HepG2 (cell line): ENCODE measurements at regions not wholly inside any gene's neighbourhood (a gene's known extent, or its start where the extent isn't known, plus 50 kb on each side); places are given as distances from the start of the nearest gene placed in this dataset.

Source experiments
- CBX5 ChIP-seq: sonication (generic); formaldehyde crosslinking; IDR thresholded peaks from 2 replicates; pipeline ENCODE4 v1.4.0; 2020; ENCODE audit warnings: missing genetic modification reagents, borderline replicate concordance
- CHCHD3 ChIP-seq: sonication (generic); formaldehyde crosslinking; IDR thresholded peaks from 2 replicates; pipeline ENCODE4 v1.8.0; 2022; ENCODE audit warnings: mild to moderate bottlenecking, missing genetic modification reagents, moderate library complexity
- DMAP1 ChIP-seq: IDR thresholded peaks from 2 replicates; pipeline ENCODE4 v1.6.1; 2016
- FIP1L1 ChIP-seq: fragments of 200-400 bp; formaldehyde crosslinking; IDR thresholded peaks from 2 replicates; pipeline ENCODE4 v1.6.1; 2018; ENCODE audit warnings: low read depth, mild to moderate bottlenecking, low read length, moderate library complexity, borderline replicate concordance; ENCODE audit not compliant: insufficient read depth
- ISL2 ChIP-seq: sonication (generic); formaldehyde crosslinking; IDR thresholded peaks from 2 replicates; pipeline ENCODE4 v1.5.0; 2020; ENCODE audit warnings: missing genetic modification reagents
- KDM4B ChIP-seq: sonication (generic); formaldehyde crosslinking; IDR thresholded peaks from 2 replicates; pipeline ENCODE4 v1.4.0; 2020; ENCODE audit warnings: missing genetic modification reagents
- MIER2 ChIP-seq: IDR thresholded peaks from 2 replicates; pipeline ENCODE4 v1.6.1; 2016; ENCODE audit warnings: missing biosample characterization, missing genetic modification reagents
- NFE2 ChIP-seq: sonication (generic); formaldehyde crosslinking; IDR thresholded peaks from 2 replicates; pipeline ENCODE4 v1.4.0; 2020; ENCODE audit warnings: missing genetic modification reagents
- NFIB ChIP-seq: sonication (generic); formaldehyde crosslinking; IDR thresholded peaks from 2 replicates; pipeline ENCODE4 v1.9.0; 2021; ENCODE audit warnings: missing genetic modification reagents, mild to moderate bottlenecking, borderline replicate concordance
- POLR2AphosphoS5 ChIP-seq: IDR thresholded peaks from 2 replicates; pipeline ENCODE4 v1.6.1; 2012; ENCODE audit warnings: low read depth, low read length
- PRMT3 ChIP-seq: sonication (generic); formaldehyde crosslinking; IDR thresholded peaks from 2 replicates; pipeline ENCODE4 v1.8.1; 2022; ENCODE audit warnings: low read depth, mild to moderate bottlenecking, moderate library complexity, missing genetic modification reagents, borderline replicate concordance
- REXO4 ChIP-seq: sonication (generic); formaldehyde crosslinking; IDR thresholded peaks from 2 replicates; pipeline ENCODE4 v1.8.0; 2022; ENCODE audit warnings: missing genetic modification reagents, mild to moderate bottlenecking, borderline replicate concordance
- SKI ChIP-seq: fragments of 450-650 bp; IDR thresholded peaks from one replicate; pipeline ENCODE4 v1.6.1; 2018; ENCODE audit warnings: mild to moderate bottlenecking; ENCODE audit not compliant: partially characterized antibody
- YY1 ChIP-seq: IDR thresholded peaks from 2 replicates; pipeline ENCODE4 v1.6.1; 2011; ENCODE audit warnings: low read length, low read depth, moderate library complexity, mild to moderate bottlenecking; ENCODE audit not compliant: insufficient read depth, insufficient replicate concordance
- ZBTB21 ChIP-seq: sonication (generic); formaldehyde crosslinking; IDR thresholded peaks from 2 replicates; pipeline ENCODE4 v1.4.0; 2020; ENCODE audit warnings: missing genetic modification reagents
- ZNF205 ChIP-seq: IDR thresholded peaks from 2 replicates; pipeline ENCODE4 v1.6.1; 2018; ENCODE audit warnings: missing biosample characterization, missing genetic modification reagents
- ZNF253 ChIP-seq: sonication (generic); formaldehyde crosslinking; IDR thresholded peaks from 2 replicates; pipeline ENCODE4 v1.8.0; 2022; ENCODE audit warnings: mild to moderate bottlenecking, missing genetic modification reagents, borderline replicate concordance
- ZNF264 ChIP-seq: sonication (generic); formaldehyde crosslinking; IDR thresholded peaks from 2 replicates; pipeline ENCODE4 v1.4.0; 2020; ENCODE audit warnings: missing genetic modification reagents
- ZNF644 ChIP-seq: IDR thresholded peaks from 2 replicates; pipeline ENCODE4 v1.6.1; 2016; ENCODE audit warnings: low read depth
- ZNF724P ChIP-seq: sonication (generic); formaldehyde crosslinking; IDR thresholded peaks from 2 replicates; pipeline ENCODE4 v1.8.0; 2022; ENCODE audit warnings: missing genetic modification reagents, borderline replicate concordance
- ZNF83 ChIP-seq: sonication (generic); formaldehyde crosslinking; IDR thresholded peaks from 2 replicates; pipeline ENCODE4 v1.4.0; 2020; ENCODE audit warnings: missing genetic modification reagents, mild to moderate bottlenecking, borderline replicate concordance
- ZNF839 ChIP-seq: sonication (generic); formaldehyde crosslinking; IDR thresholded peaks from 2 replicates; pipeline ENCODE4 v1.4.0; 2020; ENCODE audit warnings: missing genetic modification reagents, mild to moderate bottlenecking, borderline replicate concordance
- TF ChIP-seq, protein P1 (sequence below): sonication (generic); formaldehyde crosslinking; IDR thresholded peaks from 2 replicates; pipeline ENCODE4 v1.5.0; 2020; ENCODE audit warnings: missing genetic modification reagents, mild to moderate bottlenecking, borderline replicate concordance
- TF ChIP-seq, protein P2 (sequence below): IDR thresholded peaks from 2 replicates; pipeline ENCODE4 v1.6.1; 2016; ENCODE audit warnings: missing compliant biosample characterization, missing genetic modification reagents, borderline replicate concordance
- TF ChIP-seq, protein P3 (sequence below): sonication (generic); formaldehyde crosslinking; IDR thresholded peaks from 2 replicates; pipeline ENCODE4 v1.8.0; 2022; ENCODE audit warnings: low read depth, missing genetic modification reagents
- TF ChIP-seq, protein P4 (sequence below): sonication (generic); formaldehyde crosslinking; IDR thresholded peaks from 2 replicates; pipeline ENCODE4; 2020; ENCODE audit warnings: missing genetic modification reagents, mild to moderate bottlenecking, borderline replicate concordance

DNA sequence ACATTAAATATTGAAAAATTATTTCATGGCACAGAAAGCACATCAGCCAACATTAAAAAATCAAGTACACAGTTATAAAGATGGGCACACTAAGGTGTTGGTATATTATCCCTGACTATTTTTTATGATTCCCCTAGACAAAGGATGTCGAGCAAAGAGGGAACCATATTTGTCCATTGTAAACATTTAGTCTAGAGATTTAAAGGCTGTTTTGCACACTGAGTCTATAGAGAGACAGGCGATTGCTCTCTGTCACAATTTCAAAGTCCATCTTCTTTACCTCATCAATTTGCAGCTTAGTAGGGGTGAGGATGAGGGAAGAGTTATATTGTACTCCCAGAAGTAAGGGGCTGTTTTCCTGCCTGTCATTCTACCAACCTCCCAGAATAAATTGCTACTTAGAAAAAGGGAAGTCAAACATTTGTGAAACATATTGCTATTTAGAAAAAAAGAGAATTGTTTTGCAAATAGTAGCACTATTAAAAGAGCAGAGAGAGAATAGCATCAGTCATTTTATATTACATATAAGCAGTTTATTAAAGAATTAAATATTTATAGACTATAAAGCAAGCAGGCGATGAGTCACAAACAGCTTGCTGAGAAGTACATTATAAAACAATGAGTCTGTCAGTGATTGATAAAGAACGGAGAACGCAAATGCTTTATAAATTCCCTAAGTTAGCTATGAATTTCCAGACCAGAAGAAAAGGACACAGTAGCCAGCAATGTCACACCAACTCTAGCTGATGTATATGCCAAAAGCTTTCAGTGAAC lies 270.6 kb upstream of the PMFBP1 start (continued):
- TF ChIP-seq REXO4 (CRISPR knock-in tag), result no peak
- no peak for TF ChIP-seq YY1
- TF ChIP-seq DMAP1, result no peak
- TF ChIP-seq CHCHD3 (CRISPR knock-in tag), result no peak
- TF ChIP-seq POLR2AphosphoS5, result no peak
- TF ChIP-seq ZNF839 (CRISPR knock-in tag), result no peak
- TF ChIP-seq, protein P1, sequence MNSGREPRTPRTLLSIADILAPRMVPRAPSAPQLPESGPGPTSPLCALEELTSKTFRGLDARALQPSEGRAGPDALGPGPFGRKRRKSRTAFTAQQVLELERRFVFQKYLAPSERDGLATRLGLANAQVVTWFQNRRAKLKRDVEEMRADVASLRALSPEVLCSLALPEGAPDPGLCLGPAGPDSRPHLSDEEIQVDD, result no peak
- TF ChIP-seq ZNF264 (CRISPR knock-in tag), result no peak
- TF ChIP-seq, protein P2, sequence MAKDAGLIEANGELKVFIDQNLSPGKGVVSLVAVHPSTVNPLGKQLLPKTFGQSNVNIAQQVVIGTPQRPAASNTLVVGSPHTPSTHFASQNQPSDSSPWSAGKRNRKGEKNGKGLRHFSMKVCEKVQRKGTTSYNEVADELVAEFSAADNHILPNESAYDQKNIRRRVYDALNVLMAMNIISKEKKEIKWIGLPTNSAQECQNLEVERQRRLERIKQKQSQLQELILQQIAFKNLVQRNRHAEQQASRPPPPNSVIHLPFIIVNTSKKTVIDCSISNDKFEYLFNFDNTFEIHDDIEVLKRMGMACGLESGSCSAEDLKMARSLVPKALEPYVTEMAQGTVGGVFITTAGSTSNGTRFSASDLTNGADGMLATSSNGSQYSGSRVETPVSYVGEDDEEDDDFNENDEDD (CRISPR knock-in tag), result no peak
- no peak for TF ChIP-seq PRMT3 (CRISPR knock-in tag)
- TF ChIP-seq, protein P3, sequence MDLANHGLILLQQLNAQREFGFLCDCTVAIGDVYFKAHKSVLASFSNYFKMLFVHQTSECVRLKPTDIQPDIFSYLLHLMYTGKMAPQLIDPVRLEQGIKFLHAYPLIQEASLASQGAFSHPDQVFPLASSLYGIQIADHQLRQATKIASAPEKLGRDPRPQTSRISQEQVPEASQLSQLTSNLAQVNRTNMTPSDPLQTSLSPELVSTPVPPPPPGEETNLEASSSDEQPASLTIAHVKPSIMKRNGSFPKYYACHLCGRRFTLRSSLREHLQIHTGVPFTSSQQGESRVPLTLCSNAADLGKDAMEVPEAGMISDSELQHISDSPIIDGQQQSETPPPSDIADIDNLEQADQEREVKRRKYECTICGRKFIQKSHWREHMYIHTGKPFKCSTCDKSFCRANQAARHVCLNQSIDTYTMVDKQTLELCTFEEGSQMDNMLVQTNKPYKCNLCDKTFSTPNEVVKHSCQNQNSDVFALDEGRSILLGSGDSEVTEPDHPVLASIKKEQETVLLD (CRISPR knock-in tag), result no peak
- peak; percentile 68 for TF ChIP-seq SKI
- TF ChIP-seq ZNF644 (CRISPR knock-in tag), result peak; percentile 82; the same call in 1 of the 2 replicates
- no peak for TF ChIP-seq NFIB
- TF ChIP-seq NFE2 (CRISPR knock-in tag), result no peak
- TF ChIP-seq FIP1L1, result no peak
- no peak for TF ChIP-seq ZNF205 (CRISPR knock-in tag)
- TF ChIP-seq ISL2 (CRISPR knock-in tag), result peak; percentile 70
- no peak for TF ChIP-seq ZNF253 (CRISPR knock-in tag)
- TF ChIP-seq, protein P4, sequence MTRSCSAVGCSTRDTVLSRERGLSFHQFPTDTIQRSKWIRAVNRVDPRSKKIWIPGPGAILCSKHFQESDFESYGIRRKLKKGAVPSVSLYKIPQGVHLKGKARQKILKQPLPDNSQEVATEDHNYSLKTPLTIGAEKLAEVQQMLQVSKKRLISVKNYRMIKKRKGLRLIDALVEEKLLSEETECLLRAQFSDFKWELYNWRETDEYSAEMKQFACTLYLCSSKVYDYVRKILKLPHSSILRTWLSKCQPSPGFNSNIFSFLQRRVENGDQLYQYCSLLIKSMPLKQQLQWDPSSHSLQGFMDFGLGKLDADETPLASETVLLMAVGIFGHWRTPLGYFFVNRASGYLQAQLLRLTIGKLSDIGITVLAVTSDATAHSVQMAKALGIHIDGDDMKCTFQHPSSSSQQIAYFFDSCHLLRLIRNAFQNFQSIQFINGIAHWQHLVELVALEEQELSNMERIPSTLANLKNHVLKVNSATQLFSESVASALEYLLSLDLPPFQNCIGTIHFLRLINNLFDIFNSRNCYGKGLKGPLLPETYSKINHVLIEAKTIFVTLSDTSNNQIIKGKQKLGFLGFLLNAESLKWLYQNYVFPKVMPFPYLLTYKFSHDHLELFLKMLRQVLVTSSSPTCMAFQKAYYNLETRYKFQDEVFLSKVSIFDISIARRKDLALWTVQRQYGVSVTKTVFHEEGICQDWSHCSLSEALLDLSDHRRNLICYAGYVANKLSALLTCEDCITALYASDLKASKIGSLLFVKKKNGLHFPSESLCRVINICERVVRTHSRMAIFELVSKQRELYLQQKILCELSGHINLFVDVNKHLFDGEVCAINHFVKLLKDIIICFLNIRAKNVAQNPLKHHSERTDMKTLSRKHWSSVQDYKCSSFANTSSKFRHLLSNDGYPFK (CRISPR knock-in tag), result no peak
- TF ChIP-seq CBX5 (CRISPR knock-in tag), result no peak
- no peak for TF ChIP-seq ZNF724P (CRISPR knock-in tag)
- no peak for TF ChIP-seq MIER2
- TF ChIP-seq ZBTB21 (CRISPR knock-in tag), result peak; percentile 59; the same call in 1 of the 2 replicates
- peak; percentile 65; the same call in 1 of the 2 replicates for TF ChIP-seq KDM4B (CRISPR knock-in tag)
- no peak for TF ChIP-seq ZNF83 (CRISPR knock-in tag)
